Daoy (cell line): ENCODE measurements at regions not wholly inside any gene's neighbourhood (a gene's known extent, or its start where the extent isn't known, plus 50 kb on each side); places are given as distances from the start of the nearest gene placed in this dataset.
"Not testable (repeated sequence)": the region's sequence is repeated elsewhere in the genome, so short reads cannot be mapped to it uniquely, and the experiment has no call there.

Source experiments
- DNase-seq: peaks from one replicate; pipeline ENCODE4 v3.0.0-alpha.2; 2015; ENCODE audit warnings: low read depth

- DNase-seq: no peak
Observed at GRCh38 chr18:35827275-35827902, 145.1 kb upstream of the RMP24 start.

- no peak for DNase-seq
Observed at GRCh38 chr18:35827903-35828275, 144.6 kb upstream of the RMP24 start.

- DNase-seq: no peak
Observed at GRCh38 chr18:35828591-35828990, 143.9 kb upstream of the RMP24 start.

- no peak for DNase-seq
Observed at GRCh38 chr18:35835366-35835765, 137.1 kb upstream of the RMP24 start.

GRCh38 chr18:35835833-35836232, 136.6 kb upstream of the RMP24 start:
- DNase-seq: no peak

- DNase-seq: no peak
Observed at GRCh38 chr18:35836932-35837331, 135.5 kb upstream of the RMP24 start.

- DNase-seq: no peak
Observed at GRCh38 chr18:35837922-35838496, 134.5 kb upstream of the RMP24 start.

GRCh38 chr18:35841283-35841682, 131.2 kb upstream of the RMP24 start:
- no peak for DNase-seq

- DNase-seq: no peak
Observed at GRCh38 chr18:35842536-35842935, 129.9 kb upstream of the RMP24 start.

- not testable (repeated sequence) for DNase-seq
Observed at GRCh38 chr18:35848321-35848720, 124.2 kb upstream of the RMP24 start.

- not testable (repeated sequence) for DNase-seq
Observed at GRCh38 chr18:35849241-35849640, 123.2 kb upstream of the RMP24 start.

- DNase-seq: no peak
Observed at GRCh38 chr18:35851286-35851970, 121.1 kb upstream of the RMP24 start.

- no peak for DNase-seq
Observed at GRCh38 chr18:35852786-35853185, 119.7 kb upstream of the RMP24 start.

GRCh38 chr18:35854095-35854494, 118.4 kb upstream of the RMP24 start:
- DNase-seq: no peak

GRCh38 chr18:35856178-35856577, 116.3 kb upstream of the RMP24 start:
- no peak for DNase-seq

- DNase-seq: not testable (repeated sequence)
Observed at GRCh38 chr18:35856721-35857120, 115.8 kb upstream of the RMP24 start.

GRCh38 chr18:35857581-35857980, 114.9 kb upstream of the RMP24 start:
- not testable (repeated sequence) for DNase-seq

GRCh38 chr18:35861367-35862118, 110.9 kb upstream of the RMP24 start:
- DNase-seq: no peak

- no peak for DNase-seq
Observed at GRCh38 chr18:35862119-35862640, 110.3 kb upstream of the RMP24 start.

- DNase-seq: no peak
Observed at GRCh38 chr18:35864916-35865315, 107.6 kb upstream of the RMP24 start.

- no peak for DNase-seq
Observed at GRCh38 chr18:35868915-35869314, 103.6 kb upstream of the RMP24 start.

- no peak for DNase-seq
Observed at GRCh38 chr18:35871337-35871736, 101.1 kb upstream of the RMP24 start.
